ENCODE measurements at regions not wholly inside any gene's neighbourhood (a gene's known extent, or its start where the extent isn't known, plus 50 kb on each side); places are given as distances from the start of the nearest gene placed in this dataset.

DNA sequence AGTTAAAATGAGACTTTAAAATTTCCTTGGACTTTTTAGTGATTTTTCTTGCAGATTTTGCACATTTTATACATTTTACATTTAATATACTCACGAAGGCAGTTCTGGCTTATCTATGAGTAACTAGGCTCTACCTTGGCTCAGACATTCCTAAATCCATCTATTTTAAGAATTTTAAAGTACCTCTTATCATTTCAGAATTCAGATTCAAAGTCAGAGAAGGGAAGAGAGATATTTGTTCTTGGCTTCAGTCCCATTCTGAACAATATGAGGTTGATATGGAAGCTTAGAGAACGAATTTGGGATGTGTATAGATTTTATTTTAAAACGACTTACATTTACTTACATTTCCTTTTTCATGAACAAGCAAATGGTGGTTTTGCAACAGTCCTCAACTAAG lies 230.2 kb downstream of the LMO4 start:
- ChIA-PET POLR2A (no interaction called here), CTCF (no interaction called here)
- H3K27ac Mint-ChIP-seq, result no peak overlapping the region
- TF ChIP-seq GTF2I (CRISPR knock-in tag; conservative IDR thresholded peaks at IDR 0.05) (no peak), ZNF263 (CRISPR knock-in tag; IDR thresholded peaks at IDR 0.05; ENCODE audit: low read depth) (no peak), SMAD3 (CRISPR knock-in tag; IDR thresholded peaks at IDR 0.05; ENCODE audit: borderline replicate concordance) (no peak), EMX1 (CRISPR knock-in tag; IDR thresholded peaks at IDR 0.05) (no peak), NR1H2 (CRISPR knock-in tag; IDR thresholded peaks at IDR 0.05) (no peak), TEAD4 (CRISPR knock-in tag; IDR thresholded peaks at IDR 0.05) (no peak), MXD4 (CRISPR knock-in tag; IDR thresholded peaks at IDR 0.05; ENCODE audit: borderline replicate concordance) (no peak), HMGA2 (CRISPR knock-in tag; IDR thresholded peaks at IDR 0.05) (no peak), ZNF317 (CRISPR knock-in tag; IDR thresholded peaks at IDR 0.05; ENCODE audit: borderline replicate concordance, low read depth) (no peak), TCF7 (CRISPR knock-in tag; IDR thresholded peaks at IDR 0.05; ENCODE audit: low read depth) (no peak), GABPB1 (CRISPR knock-in tag; IDR thresholded peaks at IDR 0.05) (no peak), CREB1 (CRISPR knock-in tag; IDR thresholded peaks at IDR 0.05) (no peak), JUN (CRISPR knock-in tag; IDR thresholded peaks at IDR 0.05) (no peak), ZNF232 (CRISPR knock-in tag; IDR thresholded peaks at IDR 0.05) (no peak)
- TF ChIP-seq, protein P1, sequence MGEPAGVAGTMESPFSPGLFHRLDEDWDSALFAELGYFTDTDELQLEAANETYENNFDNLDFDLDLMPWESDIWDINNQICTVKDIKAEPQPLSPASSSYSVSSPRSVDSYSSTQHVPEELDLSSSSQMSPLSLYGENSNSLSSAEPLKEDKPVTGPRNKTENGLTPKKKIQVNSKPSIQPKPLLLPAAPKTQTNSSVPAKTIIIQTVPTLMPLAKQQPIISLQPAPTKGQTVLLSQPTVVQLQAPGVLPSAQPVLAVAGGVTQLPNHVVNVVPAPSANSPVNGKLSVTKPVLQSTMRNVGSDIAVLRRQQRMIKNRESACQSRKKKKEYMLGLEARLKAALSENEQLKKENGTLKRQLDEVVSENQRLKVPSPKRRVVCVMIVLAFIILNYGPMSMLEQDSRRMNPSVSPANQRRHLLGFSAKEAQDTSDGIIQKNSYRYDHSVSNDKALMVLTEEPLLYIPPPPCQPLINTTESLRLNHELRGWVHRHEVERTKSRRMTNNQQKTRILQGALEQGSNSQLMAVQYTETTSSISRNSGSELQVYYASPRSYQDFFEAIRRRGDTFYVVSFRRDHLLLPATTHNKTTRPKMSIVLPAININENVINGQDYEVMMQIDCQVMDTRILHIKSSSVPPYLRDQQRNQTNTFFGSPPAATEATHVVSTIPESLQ (CRISPR knock-in tag; IDR thresholded peaks at IDR 0.05), result no peak
- TF ChIP-seq, protein P2, sequence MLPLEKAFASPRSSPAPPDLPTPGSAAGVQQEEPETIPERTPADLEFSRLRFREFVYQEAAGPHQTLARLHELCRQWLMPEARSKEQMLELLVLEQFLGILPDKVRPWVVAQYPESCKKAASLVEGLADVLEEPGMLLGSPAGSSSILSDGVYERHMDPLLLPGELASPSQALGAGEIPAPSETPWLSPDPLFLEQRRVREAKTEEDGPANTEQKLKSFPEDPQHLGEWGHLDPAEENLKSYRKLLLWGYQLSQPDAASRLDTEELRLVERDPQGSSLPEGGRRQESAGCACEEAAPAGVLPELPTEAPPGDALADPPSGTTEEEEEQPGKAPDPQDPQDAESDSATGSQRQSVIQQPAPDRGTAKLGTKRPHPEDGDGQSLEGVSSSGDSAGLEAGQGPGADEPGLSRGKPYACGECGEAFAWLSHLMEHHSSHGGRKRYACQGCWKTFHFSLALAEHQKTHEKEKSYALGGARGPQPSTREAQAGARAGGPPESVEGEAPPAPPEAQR (CRISPR knock-in tag; IDR thresholded peaks at IDR 0.05), result no peak
- TF ChIP-seq, protein P3, sequence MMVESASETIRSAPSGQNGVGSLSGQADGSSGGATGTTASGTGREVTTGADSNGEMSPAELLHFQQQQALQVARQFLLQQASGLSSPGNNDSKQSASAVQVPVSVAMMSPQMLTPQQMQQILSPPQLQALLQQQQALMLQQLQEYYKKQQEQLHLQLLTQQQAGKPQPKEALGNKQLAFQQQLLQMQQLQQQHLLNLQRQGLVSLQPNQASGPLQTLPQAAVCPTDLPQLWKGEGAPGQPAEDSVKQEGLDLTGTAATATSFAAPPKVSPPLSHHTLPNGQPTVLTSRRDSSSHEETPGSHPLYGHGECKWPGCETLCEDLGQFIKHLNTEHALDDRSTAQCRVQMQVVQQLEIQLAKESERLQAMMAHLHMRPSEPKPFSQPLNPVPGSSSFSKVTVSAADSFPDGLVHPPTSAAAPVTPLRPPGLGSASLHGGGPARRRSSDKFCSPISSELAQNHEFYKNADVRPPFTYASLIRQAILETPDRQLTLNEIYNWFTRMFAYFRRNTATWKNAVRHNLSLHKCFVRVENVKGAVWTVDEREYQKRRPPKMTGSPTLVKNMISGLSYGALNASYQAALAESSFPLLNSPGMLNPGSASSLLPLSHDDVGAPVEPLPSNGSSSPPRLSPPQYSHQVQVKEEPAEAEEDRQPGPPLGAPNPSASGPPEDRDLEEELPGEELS (CRISPR knock-in tag; IDR thresholded peaks at IDR 0.05), result no peak
- TF ChIP-seq, protein P4, sequence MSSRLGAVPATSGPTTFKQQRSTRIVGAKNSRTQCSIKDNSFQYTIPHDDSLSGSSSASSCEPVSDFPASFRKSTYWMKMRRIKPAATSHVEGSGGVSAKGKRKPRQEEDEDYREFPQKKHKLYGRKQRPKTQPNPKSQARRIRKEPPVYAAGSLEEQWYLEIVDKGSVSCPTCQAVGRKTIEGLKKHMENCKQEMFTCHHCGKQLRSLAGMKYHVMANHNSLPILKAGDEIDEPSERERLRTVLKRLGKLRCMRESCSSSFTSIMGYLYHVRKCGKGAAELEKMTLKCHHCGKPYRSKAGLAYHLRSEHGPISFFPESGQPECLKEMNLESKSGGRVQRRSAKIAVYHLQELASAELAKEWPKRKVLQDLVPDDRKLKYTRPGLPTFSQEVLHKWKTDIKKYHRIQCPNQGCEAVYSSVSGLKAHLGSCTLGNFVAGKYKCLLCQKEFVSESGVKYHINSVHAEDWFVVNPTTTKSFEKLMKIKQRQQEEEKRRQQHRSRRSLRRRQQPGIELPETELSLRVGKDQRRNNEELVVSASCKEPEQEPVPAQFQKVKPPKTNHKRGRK (CRISPR knock-in tag; IDR thresholded peaks at IDR 0.05; ENCODE audit: borderline replicate concordance), result no peak
- TF ChIP-seq, protein P5, sequence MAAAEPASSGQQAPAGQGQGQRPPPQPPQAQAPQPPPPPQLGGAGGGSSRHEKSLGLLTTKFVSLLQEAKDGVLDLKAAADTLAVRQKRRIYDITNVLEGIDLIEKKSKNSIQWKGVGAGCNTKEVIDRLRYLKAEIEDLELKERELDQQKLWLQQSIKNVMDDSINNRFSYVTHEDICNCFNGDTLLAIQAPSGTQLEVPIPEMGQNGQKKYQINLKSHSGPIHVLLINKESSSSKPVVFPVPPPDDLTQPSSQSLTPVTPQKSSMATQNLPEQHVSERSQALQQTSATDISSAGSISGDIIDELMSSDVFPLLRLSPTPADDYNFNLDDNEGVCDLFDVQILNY (CRISPR knock-in tag; IDR thresholded peaks at IDR 0.05), result no peak
- no peak for DNase-seq (ENCODE audit: low spot score)
- no peak overlapping the region for H3K4me3 Mint-ChIP-seq
- H3K4me1 Mint-ChIP-seq, result no peaks in the 10 kb centered on the region
- H3K36me3 Mint-ChIP-seq, result no peaks in the 10 kb centered on the region
- H3K27me3 Mint-ChIP-seq (ENCODE audit: low read depth), result no peaks in the 10 kb centered on the region
- no peaks in the 10 kb centered on the region for H3K9me3 Mint-ChIP-seq
- no peak for ATAC-seq

DNA sequence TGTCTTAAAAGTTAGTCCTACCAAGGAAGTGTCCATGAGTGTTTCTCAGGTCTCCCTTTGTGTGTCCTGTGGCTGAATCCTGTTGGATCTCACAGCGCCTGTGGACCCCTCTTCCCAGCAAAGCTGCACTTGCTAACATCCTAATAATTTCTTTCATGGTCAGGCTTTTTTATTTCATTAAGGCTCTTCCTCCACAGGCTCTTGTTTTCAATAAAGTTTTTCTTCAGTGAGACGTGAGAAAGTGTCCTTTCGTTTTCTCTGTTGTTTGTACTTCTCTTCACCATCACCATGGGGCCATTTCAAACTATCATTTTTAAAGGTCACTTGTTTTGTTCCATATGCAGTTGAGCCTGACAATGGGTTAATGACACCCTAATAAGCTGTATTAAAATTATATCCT lies 231.5 kb downstream of the LMO4 start:
- Mint-ChIP-seq H3K27me3 (ENCODE audit: low read depth) (no peaks in the 10 kb centered on the region), H3K36me3 (no peaks in the 10 kb centered on the region), H3K9me3 (no peaks in the 10 kb centered on the region), H3K4me1 (no peaks in the 10 kb centered on the region), H3K4me3 (no peak overlapping the region), H3K27ac (no peak overlapping the region)
- DNase-seq (ENCODE audit: low spot score) (no peak), ATAC-seq (no peak)
- POLR2A ChIA-PET, result no interaction called here
- CTCF ChIA-PET, result no interaction called here
- TF ChIP-seq OVOL2 (CRISPR knock-in tag; IDR thresholded peaks at IDR 0.05; ENCODE audit: borderline replicate concordance), result no peak
- TF ChIP-seq, protein P6, sequence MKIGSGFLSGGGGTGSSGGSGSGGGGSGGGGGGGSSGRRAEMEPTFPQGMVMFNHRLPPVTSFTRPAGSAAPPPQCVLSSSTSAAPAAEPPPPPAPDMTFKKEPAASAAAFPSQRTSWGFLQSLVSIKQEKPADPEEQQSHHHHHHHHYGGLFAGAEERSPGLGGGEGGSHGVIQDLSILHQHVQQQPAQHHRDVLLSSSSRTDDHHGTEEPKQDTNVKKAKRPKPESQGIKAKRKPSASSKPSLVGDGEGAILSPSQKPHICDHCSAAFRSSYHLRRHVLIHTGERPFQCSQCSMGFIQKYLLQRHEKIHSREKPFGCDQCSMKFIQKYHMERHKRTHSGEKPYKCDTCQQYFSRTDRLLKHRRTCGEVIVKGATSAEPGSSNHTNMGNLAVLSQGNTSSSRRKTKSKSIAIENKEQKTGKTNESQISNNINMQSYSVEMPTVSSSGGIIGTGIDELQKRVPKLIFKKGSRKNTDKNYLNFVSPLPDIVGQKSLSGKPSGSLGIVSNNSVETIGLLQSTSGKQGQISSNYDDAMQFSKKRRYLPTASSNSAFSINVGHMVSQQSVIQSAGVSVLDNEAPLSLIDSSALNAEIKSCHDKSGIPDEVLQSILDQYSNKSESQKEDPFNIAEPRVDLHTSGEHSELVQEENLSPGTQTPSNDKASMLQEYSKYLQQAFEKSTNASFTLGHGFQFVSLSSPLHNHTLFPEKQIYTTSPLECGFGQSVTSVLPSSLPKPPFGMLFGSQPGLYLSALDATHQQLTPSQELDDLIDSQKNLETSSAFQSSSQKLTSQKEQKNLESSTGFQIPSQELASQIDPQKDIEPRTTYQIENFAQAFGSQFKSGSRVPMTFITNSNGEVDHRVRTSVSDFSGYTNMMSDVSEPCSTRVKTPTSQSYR (CRISPR knock-in tag; IDR thresholded peaks at IDR 0.05), result no peak
- TF ChIP-seq, protein P2 (CRISPR knock-in tag; IDR thresholded peaks at IDR 0.05), result no peak
- TF ChIP-seq, protein P7, sequence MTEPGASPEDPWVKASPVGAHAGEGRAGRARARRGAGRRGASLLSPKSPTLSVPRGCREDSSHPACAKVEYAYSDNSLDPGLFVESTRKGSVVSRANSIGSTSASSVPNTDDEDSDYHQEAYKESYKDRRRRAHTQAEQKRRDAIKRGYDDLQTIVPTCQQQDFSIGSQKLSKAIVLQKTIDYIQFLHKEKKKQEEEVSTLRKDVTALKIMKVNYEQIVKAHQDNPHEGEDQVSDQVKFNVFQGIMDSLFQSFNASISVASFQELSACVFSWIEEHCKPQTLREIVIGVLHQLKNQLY (CRISPR knock-in tag; IDR thresholded peaks at IDR 0.05), result no peak
- no peak for TF ChIP-seq CREB1 (CRISPR knock-in tag; IDR thresholded peaks at IDR 0.05)
